ENCODE measurements at regions not wholly inside any gene's neighbourhood (a gene's known extent, or its start where the extent isn't known, plus 50 kb on each side); places are given as distances from the start of the nearest gene placed in this dataset.
A peak's percentile ranks its signal among the peaks of the same experiment; 100 is the strongest.
"Not testable (repeated sequence)": the region's sequence is repeated elsewhere in the genome, so short reads cannot be mapped to it uniquely, and the experiment has no call there.

DNA sequence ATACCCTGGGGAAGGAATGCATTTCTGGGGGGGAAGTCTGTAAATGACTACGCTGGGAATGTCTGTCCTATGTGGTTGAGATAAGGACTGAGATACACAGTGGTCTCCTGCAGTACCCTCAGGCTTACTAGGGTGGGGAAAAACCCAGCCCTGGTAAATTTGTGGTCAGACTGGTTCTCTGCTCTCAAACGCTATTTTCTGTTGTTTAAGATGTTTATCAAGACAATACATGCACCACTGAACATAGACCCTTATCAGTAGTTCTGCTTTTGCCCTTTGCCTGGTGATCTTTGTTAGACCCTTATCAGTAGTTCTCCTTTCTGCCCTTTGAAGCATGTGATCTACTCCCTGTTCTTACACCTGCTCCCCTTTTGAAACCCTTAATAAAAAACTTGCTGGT, 173.9 kb downstream of the SKIDA1 start:
- not testable (repeated sequence) for H3K9me3 ChIP-seq (ENCODE audit: control insufficient read depth in 2 of 2, insufficient read depth in 1 of 2, low read depth in 1 of 2, low read length in 1 of 2); DNase-seq; H3K4me1 ChIP-seq (ENCODE audit: control insufficient read depth in 3 of 3, insufficient read depth in 2 of 3, low read depth in 1 of 3, low read length in 2 of 3); H3K36me3 ChIP-seq (ENCODE audit: control insufficient read depth in 3 of 3, insufficient read depth in 2 of 3, low read depth in 1 of 3, low read length in 3 of 3); FAIRE-seq; H3K27me3 ChIP-seq (ENCODE audit: control insufficient read depth in 3 of 3, insufficient read depth in 3 of 3, low read length in 3 of 3); H3K4me3 ChIP-seq (ENCODE audit: low read depth in 1 of 3, low read length in 3 of 3); H3K27ac ChIP-seq (ENCODE audit: low read depth in 1 of 3, low read length in 2 of 3)
- 28 to 53% (median 38%) methylated on average over 2 of the region's 2 CpGs for WGBS, 3 donors

DNA sequence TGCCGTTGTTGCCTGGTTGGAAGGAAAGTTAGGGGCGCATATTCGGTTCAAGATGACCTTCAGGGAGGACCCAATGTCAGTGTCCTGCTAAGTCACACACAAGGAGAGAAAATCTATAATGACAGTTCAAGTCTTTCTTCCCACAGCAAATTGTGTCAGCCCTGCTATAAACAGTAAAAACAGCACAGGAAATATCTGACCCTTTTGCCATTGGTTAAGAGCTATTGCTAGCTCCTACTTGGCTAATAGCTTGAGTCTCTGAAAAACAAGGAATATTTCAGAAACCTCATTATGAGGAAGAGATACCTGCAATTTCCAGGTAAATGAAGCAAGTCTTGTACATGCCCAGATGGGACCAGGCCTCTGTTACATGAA, 175.6 kb downstream of the SKIDA1 start:
- no peak for FAIRE-seq
- no peak for DNase-seq
- Histone ChIP-seq H3K36me3 (ENCODE audit: control insufficient read depth in 3 of 3, insufficient read depth in 2 of 3, low read depth in 1 of 3, low read length in 3 of 3) (no peaks in the 10 kb centered on the region), H3K9me3 (ENCODE audit: control insufficient read depth in 2 of 2, insufficient read depth in 1 of 2, low read depth in 1 of 2, low read length in 1 of 2) (peaks cover 0 to 5% of the 10 kb centered on the region in 2 donors), H3K4me1 (ENCODE audit: control insufficient read depth in 3 of 3, insufficient read depth in 2 of 3, low read depth in 1 of 3, low read length in 2 of 3) (peaks cover 0 to 4% (median 0%) of the 10 kb centered on the region in 3 donors), H3K27ac (ENCODE audit: low read depth in 1 of 3, low read length in 2 of 3) (peak overlapping the region in 2 of 3 donors; percentile 18 to 45), H3K27me3 (ENCODE audit: control insufficient read depth in 3 of 3, insufficient read depth in 3 of 3, low read length in 3 of 3) (no peaks in the 10 kb centered on the region), H3K4me3 (ENCODE audit: low read depth in 1 of 3, low read length in 3 of 3) (no peak overlapping the region)
- WGBS, 3 donors, result 53 to 80% (median 69%) methylated on average over 3 of the region's 3 CpGs

DNA sequence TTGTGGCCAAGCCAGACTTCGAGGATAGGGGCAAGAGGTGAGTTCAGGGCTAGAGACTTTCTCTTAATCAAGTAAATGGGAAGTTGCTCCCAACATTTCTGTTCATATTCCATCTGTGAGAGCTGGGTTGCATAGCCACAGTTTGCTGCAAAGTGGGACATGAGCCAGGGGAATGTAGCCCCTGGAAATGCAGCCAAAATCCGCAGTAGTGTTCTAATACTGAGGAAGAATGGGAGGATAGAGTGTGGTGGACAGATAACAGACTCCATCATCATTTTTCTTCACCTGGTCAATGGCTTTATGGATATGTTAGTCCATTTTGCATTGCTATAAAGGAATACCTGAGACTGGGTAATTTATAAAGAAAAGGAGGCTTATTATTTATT, 177.7 kb downstream of the SKIDA1 start:
- DNase-seq (no peak), FAIRE-seq (no peak)
- H3K36me3 ChIP-seq (ENCODE audit: control insufficient read depth in 3 of 3, insufficient read depth in 2 of 3, low read depth in 1 of 3, low read length in 3 of 3), result no peaks in the 10 kb centered on the region
- H3K27ac ChIP-seq (ENCODE audit: low read depth in 1 of 3, low read length in 2 of 3), result no peak overlapping the region
- peaks cover 0 to 5% of the 10 kb centered on the region in 2 donors for H3K9me3 ChIP-seq (ENCODE audit: control insufficient read depth in 2 of 2, insufficient read depth in 1 of 2, low read depth in 1 of 2, low read length in 1 of 2)
- no peak overlapping the region for H3K4me3 ChIP-seq (ENCODE audit: low read depth in 1 of 3, low read length in 3 of 3)
- no peaks in the 10 kb centered on the region for H3K27me3 ChIP-seq (ENCODE audit: control insufficient read depth in 3 of 3, insufficient read depth in 3 of 3, low read length in 3 of 3)
- peaks cover 0 to 4% (median 0%) of the 10 kb centered on the region in 3 donors for H3K4me1 ChIP-seq (ENCODE audit: control insufficient read depth in 3 of 3, insufficient read depth in 2 of 3, low read depth in 1 of 3, low read length in 2 of 3)
- WGBS, 3 donors, result 68 to 76% (median 75%) methylated on average over 2 of the region's 2 CpGs

DNA sequence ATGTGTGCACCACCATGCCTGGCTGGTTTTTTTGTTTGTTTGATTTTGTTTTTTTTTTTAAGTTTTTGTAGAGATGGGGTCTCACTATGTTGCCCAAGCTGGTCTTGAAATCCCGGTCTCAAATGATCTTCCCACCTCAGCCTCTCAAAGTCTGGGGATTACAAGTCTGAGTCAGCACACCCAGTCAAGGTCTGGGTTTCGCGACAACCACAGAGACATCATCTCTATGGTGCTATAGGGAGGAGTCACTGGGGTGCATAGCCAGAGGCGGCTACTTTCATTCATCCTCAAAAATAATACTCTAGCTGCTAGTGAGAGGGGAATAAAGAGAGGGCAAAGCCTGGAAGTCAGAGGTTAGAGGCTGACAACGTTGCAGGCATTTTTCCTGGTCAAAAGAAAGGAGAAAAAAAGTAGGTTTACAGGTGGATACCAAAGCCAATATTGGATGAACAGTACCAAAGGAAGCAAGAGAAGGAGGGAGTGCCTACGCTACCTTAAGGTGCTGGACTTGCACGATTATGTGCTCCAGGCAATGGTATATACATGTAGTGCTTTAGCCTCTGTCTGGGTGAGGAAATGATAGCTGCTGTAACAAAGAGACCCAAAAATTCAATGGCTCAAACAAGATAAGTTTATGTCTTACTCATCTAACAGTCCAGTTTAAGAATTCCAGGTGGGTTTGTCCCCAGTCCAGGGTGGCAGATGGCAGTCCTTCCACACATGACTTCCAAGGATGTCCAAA, 178.3 kb downstream of the SKIDA1 start:
- Histone ChIP-seq H3K36me3 (ENCODE audit: control insufficient read depth in 3 of 3, insufficient read depth in 2 of 3, low read depth in 1 of 3, low read length in 3 of 3) (no peaks in the 10 kb centered on the region), H3K4me3 (ENCODE audit: low read depth in 1 of 3, low read length in 3 of 3) (no peak overlapping the region), H3K9me3 (ENCODE audit: control insufficient read depth in 2 of 2, insufficient read depth in 1 of 2, low read depth in 1 of 2, low read length in 1 of 2) (peaks cover 0 to 5% of the 10 kb centered on the region in 2 donors), H3K27ac (ENCODE audit: low read depth in 1 of 3, low read length in 2 of 3) (no peak overlapping the region), H3K27me3 (ENCODE audit: control insufficient read depth in 3 of 3, insufficient read depth in 3 of 3, low read length in 3 of 3) (no peaks in the 10 kb centered on the region), H3K4me1 (ENCODE audit: control insufficient read depth in 3 of 3, insufficient read depth in 2 of 3, low read depth in 1 of 3, low read length in 2 of 3) (peaks cover 0 to 4% (median 0%) of the 10 kb centered on the region in 3 donors)
- DNase-seq, result no peak
- no peak for FAIRE-seq
- WGBS, 3 donors, result 75 to 85% (median 79%) methylated on average over 7 of the region's 7 CpGs

DNA sequence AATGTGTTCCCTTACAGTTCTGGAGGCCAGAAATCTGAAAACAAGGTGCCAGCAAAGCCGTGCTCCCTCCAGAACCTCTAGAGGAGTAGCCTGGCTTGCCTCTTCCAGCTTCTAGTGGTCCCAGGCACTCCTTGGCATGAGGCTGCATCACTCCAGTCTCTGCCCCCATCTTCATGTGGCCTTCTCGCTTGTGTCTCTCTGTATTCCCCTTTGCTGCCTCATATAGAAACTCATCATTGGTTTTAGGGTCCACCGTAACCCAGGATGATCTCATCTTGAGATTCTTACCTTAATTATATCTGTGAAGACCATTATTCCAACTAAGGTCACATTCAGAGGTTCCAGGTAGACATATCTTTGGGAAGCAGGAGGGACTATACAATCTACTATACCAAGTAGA, 182.4 kb downstream of the SKIDA1 start:
- Histone ChIP-seq H3K27ac (ENCODE audit: low read depth in 1 of 3, low read length in 2 of 3) (no peak overlapping the region), H3K9me3 (ENCODE audit: control insufficient read depth in 2 of 2, insufficient read depth in 1 of 2, low read depth in 1 of 2, low read length in 1 of 2) (peaks cover 0 to 5% of the 10 kb centered on the region in 2 donors), H3K4me3 (ENCODE audit: low read depth in 1 of 3, low read length in 3 of 3) (no peak overlapping the region), H3K36me3 (ENCODE audit: control insufficient read depth in 3 of 3, insufficient read depth in 2 of 3, low read depth in 1 of 3, low read length in 3 of 3) (no peaks in the 10 kb centered on the region), H3K27me3 (ENCODE audit: control insufficient read depth in 3 of 3, insufficient read depth in 3 of 3, low read length in 3 of 3) (no peaks in the 10 kb centered on the region), H3K4me1 (ENCODE audit: control insufficient read depth in 3 of 3, insufficient read depth in 2 of 3, low read depth in 1 of 3, low read length in 2 of 3) (no peaks in the 10 kb centered on the region)
- 79 to 88% (median 86%) methylated on average over 3 of the region's 3 CpGs for WGBS, 3 donors
- FAIRE-seq, result no peak
- DNase-seq, result no peak

DNA sequence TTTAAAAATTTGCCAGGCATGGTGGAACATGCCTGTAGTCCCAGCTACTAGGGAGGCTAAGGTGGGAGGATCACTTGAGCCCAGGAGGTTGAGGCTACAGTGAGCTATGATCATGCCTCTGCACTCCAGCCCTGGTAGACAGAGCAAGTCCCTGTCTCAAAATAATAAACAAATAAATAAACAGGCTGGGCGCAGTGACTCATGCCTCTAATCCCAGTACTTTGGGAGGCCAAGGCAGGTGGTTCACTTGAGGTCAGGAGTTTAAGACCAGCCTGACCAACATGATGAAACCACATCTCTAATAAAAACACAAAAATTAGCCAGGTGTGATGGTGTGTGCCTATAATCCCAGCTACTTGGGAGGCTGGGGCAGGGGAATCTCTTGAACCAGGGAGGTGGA, 183.0 kb downstream of the SKIDA1 start:
- H3K4me1 ChIP-seq (ENCODE audit: control insufficient read depth in 3 of 3, insufficient read depth in 2 of 3, low read depth in 1 of 3, low read length in 2 of 3); DNase-seq; FAIRE-seq; H3K27me3 ChIP-seq (ENCODE audit: control insufficient read depth in 3 of 3, insufficient read depth in 3 of 3, low read length in 3 of 3); H3K9me3 ChIP-seq (ENCODE audit: control insufficient read depth in 2 of 2, insufficient read depth in 1 of 2, low read depth in 1 of 2, low read length in 1 of 2); H3K4me3 ChIP-seq (ENCODE audit: low read depth in 1 of 3, low read length in 3 of 3); H3K36me3 ChIP-seq (ENCODE audit: control insufficient read depth in 3 of 3, insufficient read depth in 2 of 3, low read depth in 1 of 3, low read length in 3 of 3); H3K27ac ChIP-seq (ENCODE audit: low read depth in 1 of 3, low read length in 2 of 3): not testable (repeated sequence)
- WGBS, 3 donors, result 82 to 100% (median 100%) methylated on average over 1 of the region's 1 CpG

DNA sequence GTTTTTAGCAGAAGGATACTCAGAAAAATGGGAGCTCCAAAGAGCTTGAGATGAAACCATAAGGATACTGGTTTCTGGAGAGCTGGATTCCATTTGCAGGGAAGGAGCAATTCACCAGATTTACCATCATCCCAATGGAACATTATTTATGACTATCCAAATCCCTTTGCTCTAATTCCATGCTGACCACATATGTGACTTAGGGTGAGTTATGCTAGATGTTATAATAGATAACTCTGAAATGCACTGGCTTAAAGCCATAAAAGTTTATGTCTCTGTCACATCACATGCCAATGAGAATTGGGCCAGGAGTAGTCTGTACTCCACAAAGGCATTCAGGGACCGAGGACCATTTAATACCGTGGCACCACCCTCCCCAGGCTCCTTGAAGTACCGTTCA, 185.2 kb downstream of the SKIDA1 start:
- DNase-seq (no peak), FAIRE-seq (no peak)
- Histone ChIP-seq H3K27ac (ENCODE audit: low read depth in 1 of 3, low read length in 2 of 3) (no peak overlapping the region), H3K4me3 (ENCODE audit: low read depth in 1 of 3, low read length in 3 of 3) (no peak overlapping the region), H3K4me1 (ENCODE audit: control insufficient read depth in 3 of 3, insufficient read depth in 2 of 3, low read depth in 1 of 3, low read length in 2 of 3) (no peaks in the 10 kb centered on the region), H3K27me3 (ENCODE audit: control insufficient read depth in 3 of 3, insufficient read depth in 3 of 3, low read length in 3 of 3) (no peaks in the 10 kb centered on the region), H3K36me3 (ENCODE audit: control insufficient read depth in 3 of 3, insufficient read depth in 2 of 3, low read depth in 1 of 3, low read length in 3 of 3) (no peaks in the 10 kb centered on the region), H3K9me3 (ENCODE audit: control insufficient read depth in 2 of 2, insufficient read depth in 1 of 2, low read depth in 1 of 2, low read length in 1 of 2) (no peaks in the 10 kb centered on the region)
- 82 to 87% (median 85%) methylated on average over 3 of the region's 3 CpGs for WGBS, 3 donors

DNA sequence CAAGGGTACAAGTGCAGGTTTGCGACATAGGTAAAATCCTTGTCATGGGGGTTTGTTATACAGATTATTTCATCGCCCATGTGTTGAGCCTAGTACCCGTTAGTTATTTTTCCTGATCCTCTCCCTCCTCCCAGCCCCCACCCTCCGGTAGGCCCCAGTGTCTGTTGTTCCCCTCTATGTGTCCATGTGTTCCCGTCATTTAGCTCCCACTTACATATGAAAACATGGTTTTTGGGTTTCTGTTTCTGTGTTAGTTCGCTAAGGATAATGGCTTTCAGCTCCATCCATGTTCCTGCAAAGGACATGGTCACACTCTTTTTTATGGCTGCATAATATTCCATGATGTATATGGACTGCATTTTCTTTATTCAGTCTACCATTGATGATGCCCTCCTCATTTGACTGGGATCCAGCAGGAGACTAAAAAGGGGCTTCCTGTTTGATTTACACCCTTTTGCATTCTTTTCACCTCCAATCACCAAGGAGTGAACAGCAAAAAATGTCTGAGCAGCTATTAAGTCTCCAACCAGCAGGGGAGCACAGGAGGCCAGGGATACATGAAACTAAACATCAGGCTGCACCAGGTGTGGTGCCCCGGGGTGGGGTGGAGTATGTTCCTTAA, 188.2 kb downstream of the SKIDA1 start:
- H3K27ac ChIP-seq (ENCODE audit: low read depth in 1 of 3, low read length in 2 of 3), result no peak overlapping the region
- H3K27me3 ChIP-seq (ENCODE audit: control insufficient read depth in 3 of 3, insufficient read depth in 3 of 3, low read length in 3 of 3), result no peaks in the 10 kb centered on the region
- no peak overlapping the region for H3K4me3 ChIP-seq (ENCODE audit: low read depth in 1 of 3, low read length in 3 of 3)
- no peaks in the 10 kb centered on the region for H3K9me3 ChIP-seq (ENCODE audit: control insufficient read depth in 2 of 2, insufficient read depth in 1 of 2, low read depth in 1 of 2, low read length in 1 of 2)
- FAIRE-seq (no peak), DNase-seq (no peak)
- no peaks in the 10 kb centered on the region for H3K4me1 ChIP-seq (ENCODE audit: control insufficient read depth in 3 of 3, insufficient read depth in 2 of 3, low read depth in 1 of 3, low read length in 2 of 3)
- H3K36me3 ChIP-seq (ENCODE audit: control insufficient read depth in 3 of 3, insufficient read depth in 2 of 3, low read depth in 1 of 3, low read length in 3 of 3), result no peaks in the 10 kb centered on the region
- 79 to 86% (median 84%) methylated on average over 7 of the region's 7 CpGs for WGBS, 3 donors

All from small intestine (tissue), 7 donors.